Vagina (tissue), 2 donors: ENCODE measurements at regions not wholly inside any gene's neighbourhood (a gene's known extent, or its start where the extent isn't known, plus 50 kb on each side); places are given as distances from the start of the nearest gene placed in this dataset.

Experiments used
- DNase-seq, 2 donors: peaks; one replicate each; pipeline ENCODE4 v3.0.0-alpha.2; 2017; ENCODE audit errors: extremely low spot score in 2 of 2
- H3K27ac ChIP-seq: fragments of 200-600 bp; sonication (generic); one replicate; pipeline ENCODE4 v1.5.1; 2019
- H3K27me3 ChIP-seq: fragments of 200-600 bp; sonication (generic); one replicate; pipeline ENCODE4 v1.5.1; 2019
- H3K36me3 ChIP-seq, 2 donors: fragments of 200-600 bp; sonication (generic); one replicate each; pipeline ENCODE4 v1.5.1; 2017 to 2019
- H3K4me1 ChIP-seq: fragments of 200-600 bp; sonication (generic); one replicate; pipeline ENCODE4 v1.5.1; 2019
- H3K4me3 ChIP-seq, 2 donors: fragments of 200-600 bp; sonication (generic); 1 replicate in 1 of 2; 2 replicates in 1 of 2; pipeline ENCODE4 v1.5.1; 2016 to 2019
- H3K9me3 ChIP-seq: fragments of 200-600 bp; sonication (generic); one replicate; pipeline ENCODE4 v1.5.1; 2019
- POLR2A ChIP-seq, 2 donors: fragments of 450-650 bp; IDR thresholded peaks; one replicate each; pipeline ENCODE4 v1.6.1; 2017; ENCODE audit warnings: antibody characterized with exemption in 2 of 2, mild to moderate bottlenecking in 2 of 2, moderate library complexity in 2 of 2
- POLR2AphosphoS5 ChIP-seq, 2 donors: sonication (generic); formaldehyde crosslinking; IDR thresholded peaks; one replicate each; pipeline ENCODE4 v1.9.0; 2017; ENCODE audit warnings: antibody characterized with exemption in 2 of 2, mild to moderate bottlenecking in 2 of 2, low read depth in 1 of 2; ENCODE audit not compliant: insufficient read depth in 1 of 2
- intact Hi-C: fragments of 100-400 bp; cut with DNase I; formaldehyde crosslinking; loops from one replicate; pipeline ENCODE4 v1.15.1; 2023
- TF ChIP-seq, protein P1 (sequence below), 3 experiments: fragments of 450-650 bp in 2 of 3; fragments of 200-600 bp in 1 of 3; sonication (generic) in 1 of 3; IDR thresholded peaks; one replicate each; pipeline ENCODE4 v1.5.1; 2017 to 2019; ENCODE audit warnings: antibody characterized with exemption in 3 of 3, mild to moderate bottlenecking in 2 of 3, moderate library complexity in 2 of 3

DNA sequence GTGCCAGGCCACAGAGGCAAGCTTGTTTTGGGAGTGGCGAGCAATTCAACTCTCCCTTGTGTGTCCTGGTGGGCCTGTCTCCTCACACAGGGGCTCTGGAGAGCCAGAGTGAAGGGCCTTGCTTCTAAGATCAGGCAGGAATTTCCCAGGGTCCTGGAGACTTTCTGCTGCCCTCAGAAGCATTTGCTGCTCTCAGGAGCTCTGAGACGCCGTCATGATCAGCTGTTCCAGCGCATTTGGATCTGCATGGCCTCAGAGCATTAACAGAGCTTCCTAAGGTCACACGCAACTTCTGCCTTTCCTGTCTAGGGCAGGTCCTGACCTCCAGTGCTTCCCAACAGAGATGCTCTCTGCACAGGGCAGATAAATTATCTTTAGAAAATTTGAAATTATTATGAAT is 52.2 kb upstream of the C10orf90 start:
- intact Hi-C loops, result no loop called here
- peak; percentile 65 to 72 for DNase-seq
- no peaks in the 10 kb centered on the region for H3K4me1 ChIP-seq
- no peaks in the 10 kb centered on the region for H3K27me3 ChIP-seq
- TF ChIP-seq, protein P1, sequence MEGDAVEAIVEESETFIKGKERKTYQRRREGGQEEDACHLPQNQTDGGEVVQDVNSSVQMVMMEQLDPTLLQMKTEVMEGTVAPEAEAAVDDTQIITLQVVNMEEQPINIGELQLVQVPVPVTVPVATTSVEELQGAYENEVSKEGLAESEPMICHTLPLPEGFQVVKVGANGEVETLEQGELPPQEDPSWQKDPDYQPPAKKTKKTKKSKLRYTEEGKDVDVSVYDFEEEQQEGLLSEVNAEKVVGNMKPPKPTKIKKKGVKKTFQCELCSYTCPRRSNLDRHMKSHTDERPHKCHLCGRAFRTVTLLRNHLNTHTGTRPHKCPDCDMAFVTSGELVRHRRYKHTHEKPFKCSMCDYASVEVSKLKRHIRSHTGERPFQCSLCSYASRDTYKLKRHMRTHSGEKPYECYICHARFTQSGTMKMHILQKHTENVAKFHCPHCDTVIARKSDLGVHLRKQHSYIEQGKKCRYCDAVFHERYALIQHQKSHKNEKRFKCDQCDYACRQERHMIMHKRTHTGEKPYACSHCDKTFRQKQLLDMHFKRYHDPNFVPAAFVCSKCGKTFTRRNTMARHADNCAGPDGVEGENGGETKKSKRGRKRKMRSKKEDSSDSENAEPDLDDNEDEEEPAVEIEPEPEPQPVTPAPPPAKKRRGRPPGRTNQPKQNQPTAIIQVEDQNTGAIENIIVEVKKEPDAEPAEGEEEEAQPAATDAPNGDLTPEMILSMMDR (IDR thresholded peaks at IDR 0.05), result no peak
- TF ChIP-seq POLR2AphosphoS5 (IDR thresholded peaks at IDR 0.05; ENCODE audit: insufficient read depth in 1 of 2, low read depth in 1 of 2) (no peak), POLR2A (IDR thresholded peaks at IDR 0.05) (no peak)
- no peaks in the 10 kb centered on the region for H3K9me3 ChIP-seq
- H3K36me3 ChIP-seq, result no peaks in the 10 kb centered on the region
- no peak overlapping the region for H3K27ac ChIP-seq
- H3K4me3 ChIP-seq, result no peak overlapping the region

DNA sequence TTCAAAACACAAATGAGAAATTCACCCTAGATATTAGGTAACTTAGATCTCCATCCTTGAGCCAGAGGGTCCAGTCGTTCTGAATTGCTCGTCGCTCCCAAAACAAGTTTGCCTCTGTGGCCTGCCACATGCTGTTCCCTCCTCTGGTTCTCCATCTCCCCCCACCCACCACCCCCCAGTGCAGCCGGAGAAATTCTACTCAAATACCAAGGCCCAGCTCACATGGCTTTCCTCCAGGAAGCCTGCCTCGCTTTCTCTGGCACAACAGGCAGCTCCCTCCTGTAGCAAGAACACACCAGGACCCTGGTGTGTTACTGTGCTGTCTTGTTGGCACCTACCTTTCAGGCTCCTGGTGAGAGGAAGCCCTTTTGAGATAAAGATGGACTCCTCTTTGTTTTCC is 52.7 kb upstream of the C10orf90 start:
- no peaks in the 10 kb centered on the region for H3K9me3 ChIP-seq
- H3K36me3 ChIP-seq, result no peaks in the 10 kb centered on the region
- DNase-seq, result peak; percentile 67 to 69
- H3K27ac ChIP-seq, result no peak overlapping the region
- no peak overlapping the region for H3K4me3 ChIP-seq
- no peaks in the 10 kb centered on the region for H3K27me3 ChIP-seq
- H3K4me1 ChIP-seq, result no peaks in the 10 kb centered on the region
- intact Hi-C loops, result no loop called here
- TF ChIP-seq, protein P1 (IDR thresholded peaks at IDR 0.05), result no peak
- TF ChIP-seq POLR2AphosphoS5 (IDR thresholded peaks at IDR 0.05; ENCODE audit: insufficient read depth in 1 of 2, low read depth in 1 of 2) (no peak), POLR2A (IDR thresholded peaks at IDR 0.05) (no peak)

DNA sequence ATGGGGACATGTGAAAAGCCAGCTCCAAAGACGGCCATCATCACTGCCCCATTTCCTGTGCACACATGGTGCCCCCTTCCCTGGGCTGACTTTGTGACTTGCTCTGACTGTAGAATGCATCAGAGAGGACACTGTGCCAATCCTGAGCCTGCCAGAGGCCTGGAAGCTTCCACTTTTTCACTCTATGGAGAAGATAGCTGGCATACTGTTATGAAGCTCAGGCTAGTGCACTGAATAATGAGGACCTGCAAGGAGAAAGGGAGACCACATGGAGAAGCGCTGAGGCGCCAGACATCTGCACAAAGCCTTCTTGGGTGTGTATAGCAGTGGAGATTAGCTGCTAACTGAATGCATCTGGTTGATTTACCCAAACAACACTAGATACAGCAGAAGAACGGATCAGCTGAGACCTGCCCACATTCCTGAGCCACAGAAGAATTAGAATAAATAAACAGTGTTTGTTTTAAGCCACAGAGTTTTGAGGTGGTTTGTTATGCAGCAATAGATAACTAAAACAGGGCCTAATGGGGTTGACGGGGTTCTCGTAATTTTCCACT is 58.9 kb upstream of the C10orf90 start:
- peak in 1 of 2 donors; percentile 34 for DNase-seq
- Histone ChIP-seq H3K4me1 (peaks cover 9% of the 10 kb centered on the region), H3K9me3 (no peaks in the 10 kb centered on the region), H3K36me3 (no peaks in the 10 kb centered on the region), H3K27ac (no peak overlapping the region), H3K27me3 (no peaks in the 10 kb centered on the region), H3K4me3 (no peak overlapping the region)
- intact Hi-C loops, result no loop called here
- TF ChIP-seq POLR2A (IDR thresholded peaks at IDR 0.05), result no peak

DNA sequence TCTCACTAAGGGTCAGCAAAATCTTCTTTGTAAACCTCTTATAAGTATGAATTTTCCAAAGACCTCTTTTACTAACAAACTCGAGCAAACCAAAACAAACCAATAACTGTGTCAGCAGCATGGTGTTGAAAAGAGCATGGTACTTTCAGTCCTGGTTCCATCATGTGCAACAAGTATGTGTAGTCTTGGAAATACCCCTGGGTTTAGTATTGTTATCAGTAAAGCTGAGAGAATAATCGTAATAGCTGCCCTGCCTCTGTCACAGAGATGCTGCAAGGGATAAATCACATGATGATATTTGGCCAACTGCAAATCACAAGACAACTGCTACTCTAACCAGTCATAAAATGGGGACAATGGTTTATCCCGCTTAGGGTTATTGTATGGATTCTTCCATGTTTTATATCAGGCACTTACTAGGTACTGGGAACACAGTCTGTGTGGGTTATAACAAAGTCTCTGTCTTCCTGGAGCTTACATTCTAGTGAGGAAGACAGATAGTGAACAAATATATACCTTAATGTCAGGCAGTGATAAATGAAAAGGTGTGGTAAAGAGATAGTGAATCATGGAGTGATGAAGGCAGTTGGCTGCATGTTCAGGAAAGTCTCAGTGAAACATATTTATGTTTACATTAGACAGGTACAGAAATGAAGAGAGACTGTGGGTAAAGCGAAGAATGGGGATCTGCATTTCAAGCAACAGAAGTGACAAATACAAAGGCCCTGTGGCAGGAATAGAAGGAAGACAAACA is 60.5 kb upstream of the C10orf90 start:
- H3K4me1 ChIP-seq, result peaks cover 18% of the 10 kb centered on the region
- DNase-seq, result no peak
- H3K9me3 ChIP-seq, result no peaks in the 10 kb centered on the region
- no peaks in the 10 kb centered on the region for H3K27me3 ChIP-seq
- H3K4me3 ChIP-seq, result no peak overlapping the region
- H3K27ac ChIP-seq, result no peak overlapping the region
- H3K36me3 ChIP-seq, result no peaks in the 10 kb centered on the region
- TF ChIP-seq POLR2A (IDR thresholded peaks at IDR 0.05), result no peak
- TF ChIP-seq, protein P1 (IDR thresholded peaks at IDR 0.05), result no peak
- TF ChIP-seq POLR2AphosphoS5 (IDR thresholded peaks at IDR 0.05; ENCODE audit: insufficient read depth in 1 of 2, low read depth in 1 of 2), result no peak
- intact Hi-C loops, result no loop called here

DNA sequence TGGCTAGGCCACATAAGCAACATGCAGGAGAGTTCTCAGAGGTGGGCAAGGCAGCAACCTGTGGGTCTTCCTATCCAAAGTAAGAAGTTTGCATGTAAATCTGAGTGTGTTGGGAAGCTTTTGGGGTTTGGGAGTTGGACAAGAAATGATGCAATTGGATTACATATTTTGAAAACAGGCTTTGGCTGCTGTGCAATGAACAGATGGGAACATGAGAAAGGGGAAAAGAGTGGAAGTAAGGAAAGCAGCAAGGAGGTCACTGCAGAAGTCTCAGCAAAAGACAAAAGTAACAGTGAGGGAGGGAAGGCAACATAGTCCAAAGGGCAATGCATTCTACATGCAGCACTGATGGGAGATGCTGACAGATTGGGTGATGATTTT is 61.1 kb upstream of the C10orf90 start:
- H3K27ac ChIP-seq, result no peak overlapping the region
- TF ChIP-seq POLR2AphosphoS5 (IDR thresholded peaks at IDR 0.05; ENCODE audit: insufficient read depth in 1 of 2, low read depth in 1 of 2) (no peak), POLR2A (IDR thresholded peaks at IDR 0.05) (no peak)
- TF ChIP-seq, protein P1 (IDR thresholded peaks at IDR 0.05), result no peak
- peaks cover 18% of the 10 kb centered on the region for H3K4me1 ChIP-seq
- no peaks in the 10 kb centered on the region for H3K36me3 ChIP-seq
- DNase-seq, result no peak
- H3K27me3 ChIP-seq, result no peaks in the 10 kb centered on the region
- no peaks in the 10 kb centered on the region for H3K9me3 ChIP-seq
- H3K4me3 ChIP-seq, result no peak overlapping the region
- intact Hi-C loops, result no loop called here
